HG03354 (cell line): ENCODE measurements at regions not wholly inside any gene's neighbourhood (a gene's known extent, or its start where the extent isn't known, plus 50 kb on each side); places are given as distances from the start of the nearest gene placed in this dataset.

ENCODE experiments used
- ATAC-seq: cut with Tn5 transposase; IDR thresholded peaks from one replicate; pipeline ENCODE4 v1.9.1; 2021; ENCODE audit warnings: mild to moderate bottlenecking; ENCODE audit not compliant: unreplicated experiment, poor library complexity, severe bottlenecking

- ATAC-seq = no peak
Observed at GRCh38 chr16:5393070-5393469, 295.5 kb upstream of the EEF2KMT start.

- no peak for ATAC-seq
Observed at GRCh38 chr16:5386989-5387388, 289.4 kb upstream of the EEF2KMT start.

- ATAC-seq = no peak
Observed at GRCh38 chr16:5385811-5386210, 288.2 kb upstream of the EEF2KMT start.

GRCh38 chr16:5385115-5385514, 287.5 kb upstream of the EEF2KMT start:
- ATAC-seq = no peak

- ATAC-seq = no peak
Observed at GRCh38 chr16:5383737-5384136, 286.1 kb upstream of the EEF2KMT start.

- no peak for ATAC-seq
Observed at GRCh38 chr16:5382484-5382883, 284.9 kb upstream of the EEF2KMT start.

- no peak for ATAC-seq
Observed at GRCh38 chr16:5381481-5381880, 283.9 kb upstream of the EEF2KMT start.

- ATAC-seq = no peak
Observed at GRCh38 chr16:5379954-5380353, 282.4 kb upstream of the EEF2KMT start.

- ATAC-seq = no peak
Observed at GRCh38 chr16:5378531-5378930, 280.9 kb upstream of the EEF2KMT start.

- ATAC-seq = no peak
Observed at GRCh38 chr16:5377280-5377898, 279.8 kb upstream of the EEF2KMT start.

- ATAC-seq = no peak
Observed at GRCh38 chr16:5374184-5374583, 276.6 kb upstream of the EEF2KMT start.

- ATAC-seq = no peak
Observed at GRCh38 chr16:5367951-5368350, 270.4 kb upstream of the EEF2KMT start.

- ATAC-seq = no peak
Observed at GRCh38 chr16:5366126-5366525, 268.5 kb upstream of the EEF2KMT start.

GRCh38 chr16:5364186-5364585, 266.6 kb upstream of the EEF2KMT start:
- ATAC-seq = no peak

GRCh38 chr16:5361322-5361721, 263.7 kb upstream of the EEF2KMT start:
- ATAC-seq = no peak

GRCh38 chr16:5354645-5355044, 257.1 kb upstream of the EEF2KMT start:
- no peak for ATAC-seq

- ATAC-seq = no peak
Observed at GRCh38 chr16:5349670-5350517, 252.3 kb upstream of the EEF2KMT start.

GRCh38 chr16:5349101-5349500, 251.5 kb upstream of the EEF2KMT start:
- no peak for ATAC-seq

- no peak for ATAC-seq
Observed at GRCh38 chr16:5347561-5347960, 250.0 kb upstream of the EEF2KMT start.

GRCh38 chr16:5336941-5337340, 239.3 kb upstream of the EEF2KMT start:
- no peak for ATAC-seq

- ATAC-seq = no peak
Observed at GRCh38 chr16:5333991-5334390, 236.4 kb upstream of the EEF2KMT start.
